ENCODE measurements at regions not wholly inside any gene's neighbourhood (a gene's known extent, or its start where the extent isn't known, plus 50 kb on each side); places are given as distances from the start of the nearest gene placed in this dataset.

DNA sequence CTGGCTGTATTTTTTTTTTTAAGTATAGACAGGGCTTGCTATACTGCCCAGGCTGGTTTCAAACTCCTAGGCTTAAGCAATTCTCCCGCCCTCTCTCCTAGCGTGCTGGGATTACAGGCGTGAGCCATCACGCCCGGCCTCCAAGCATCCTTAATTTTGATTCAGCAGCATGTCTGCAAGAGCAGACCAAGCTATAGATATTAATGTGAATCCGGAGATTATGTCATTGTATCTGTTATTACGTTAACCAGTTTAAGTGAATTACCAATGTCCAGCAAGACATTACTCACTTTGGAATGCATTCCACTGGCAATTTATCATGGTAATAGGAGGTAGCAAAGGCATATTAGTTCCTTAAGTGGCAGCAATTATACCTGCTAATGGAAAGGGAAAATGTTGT is 179.7 kb downstream of the CHRM3 start (continued):
- TF ChIP-seq E2F1 (CRISPR knock-in tag; IDR thresholded peaks at IDR 0.05) (no peak), TEAD1 (CRISPR knock-in tag; IDR thresholded peaks at IDR 0.05) (no peak), NR2C2 (CRISPR knock-in tag; IDR thresholded peaks at IDR 0.05) (no peak), ZNF671 (CRISPR knock-in tag; IDR thresholded peaks at IDR 0.05) (no peak)
- TF ChIP-seq, protein P1, sequence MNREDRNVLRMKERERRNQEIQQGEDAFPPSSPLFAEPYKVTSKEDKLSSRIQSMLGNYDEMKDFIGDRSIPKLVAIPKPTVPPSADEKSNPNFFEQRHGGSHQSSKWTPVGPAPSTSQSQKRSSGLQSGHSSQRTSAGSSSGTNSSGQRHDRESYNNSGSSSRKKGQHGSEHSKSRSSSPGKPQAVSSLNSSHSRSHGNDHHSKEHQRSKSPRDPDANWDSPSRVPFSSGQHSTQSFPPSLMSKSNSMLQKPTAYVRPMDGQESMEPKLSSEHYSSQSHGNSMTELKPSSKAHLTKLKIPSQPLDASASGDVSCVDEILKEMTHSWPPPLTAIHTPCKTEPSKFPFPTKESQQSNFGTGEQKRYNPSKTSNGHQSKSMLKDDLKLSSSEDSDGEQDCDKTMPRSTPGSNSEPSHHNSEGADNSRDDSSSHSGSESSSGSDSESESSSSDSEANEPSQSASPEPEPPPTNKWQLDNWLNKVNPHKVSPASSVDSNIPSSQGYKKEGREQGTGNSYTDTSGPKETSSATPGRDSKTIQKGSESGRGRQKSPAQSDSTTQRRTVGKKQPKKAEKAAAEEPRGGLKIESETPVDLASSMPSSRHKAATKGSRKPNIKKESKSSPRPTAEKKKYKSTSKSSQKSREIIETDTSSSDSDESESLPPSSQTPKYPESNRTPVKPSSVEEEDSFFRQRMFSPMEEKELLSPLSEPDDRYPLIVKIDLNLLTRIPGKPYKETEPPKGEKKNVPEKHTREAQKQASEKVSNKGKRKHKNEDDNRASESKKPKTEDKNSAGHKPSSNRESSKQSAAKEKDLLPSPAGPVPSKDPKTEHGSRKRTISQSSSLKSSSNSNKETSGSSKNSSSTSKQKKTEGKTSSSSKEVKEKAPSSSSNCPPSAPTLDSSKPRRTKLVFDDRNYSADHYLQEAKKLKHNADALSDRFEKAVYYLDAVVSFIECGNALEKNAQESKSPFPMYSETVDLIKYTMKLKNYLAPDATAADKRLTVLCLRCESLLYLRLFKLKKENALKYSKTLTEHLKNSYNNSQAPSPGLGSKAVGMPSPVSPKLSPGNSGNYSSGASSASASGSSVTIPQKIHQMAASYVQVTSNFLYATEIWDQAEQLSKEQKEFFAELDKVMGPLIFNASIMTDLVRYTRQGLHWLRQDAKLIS (CRISPR knock-in tag; IDR thresholded peaks at IDR 0.05; ENCODE audit: borderline replicate concordance) = no peak

DNA sequence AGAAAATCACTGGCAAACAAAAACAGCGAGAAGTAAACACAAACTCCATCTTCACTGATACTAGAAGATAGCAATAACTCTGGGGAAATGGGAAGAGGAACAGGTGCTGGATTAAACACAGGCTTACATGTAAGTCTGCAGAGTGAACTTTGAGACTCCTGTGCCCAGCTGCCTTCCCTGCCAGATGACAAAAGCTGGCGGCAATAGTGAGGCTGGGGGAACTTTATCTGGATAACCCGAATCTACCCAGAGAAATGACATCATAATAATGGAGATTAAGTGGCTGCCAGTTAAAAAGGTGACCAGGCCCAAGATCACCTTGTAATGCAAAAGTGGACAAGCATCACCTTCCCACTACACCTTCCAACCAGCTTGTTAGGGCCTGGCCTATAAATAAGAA is 184.5 kb downstream of the CHRM3 start:
- H3K4me1 Mint-ChIP-seq = peaks cover 10% of the 10 kb centered on the region
- DNase-seq (ENCODE audit: low spot score) (no peak), ATAC-seq (no peak)
- CTCF ChIA-PET = no interaction called here
- no peak for TF ChIP-seq ATF2 (CRISPR knock-in tag; IDR thresholded peaks at IDR 0.05; ENCODE audit: borderline replicate concordance, low read depth)
- TF ChIP-seq USF2 (CRISPR knock-in tag; IDR thresholded peaks at IDR 0.05) = no peak
- TF ChIP-seq ESRRA (CRISPR knock-in tag; IDR thresholded peaks at IDR 0.05; ENCODE audit: borderline replicate concordance) = no peak
- no peak for TF ChIP-seq SMAD3 (CRISPR knock-in tag; IDR thresholded peaks at IDR 0.05; ENCODE audit: borderline replicate concordance)
- TF ChIP-seq E2F1 (CRISPR knock-in tag; IDR thresholded peaks at IDR 0.05) = no peak
- no peak for TF ChIP-seq FOXP1 (CRISPR knock-in tag; IDR thresholded peaks at IDR 0.05; ENCODE audit: borderline replicate concordance)
- TF ChIP-seq, protein P2, sequence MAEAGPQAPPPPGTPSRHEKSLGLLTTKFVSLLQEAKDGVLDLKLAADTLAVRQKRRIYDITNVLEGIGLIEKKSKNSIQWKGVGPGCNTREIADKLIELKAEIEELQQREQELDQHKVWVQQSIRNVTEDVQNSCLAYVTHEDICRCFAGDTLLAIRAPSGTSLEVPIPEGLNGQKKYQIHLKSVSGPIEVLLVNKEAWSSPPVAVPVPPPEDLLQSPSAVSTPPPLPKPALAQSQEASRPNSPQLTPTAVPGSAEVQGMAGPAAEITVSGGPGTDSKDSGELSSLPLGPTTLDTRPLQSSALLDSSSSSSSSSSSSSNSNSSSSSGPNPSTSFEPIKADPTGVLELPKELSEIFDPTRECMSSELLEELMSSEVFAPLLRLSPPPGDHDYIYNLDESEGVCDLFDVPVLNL (CRISPR knock-in tag; IDR thresholded peaks at IDR 0.05; ENCODE audit: borderline replicate concordance, low read depth) = no peak
- TF ChIP-seq IRF2 (CRISPR knock-in tag; IDR thresholded peaks at IDR 0.05; ENCODE audit: borderline replicate concordance, low read depth) = no peak
- no peak for TF ChIP-seq NFATC4 (CRISPR knock-in tag; IDR thresholded peaks at IDR 0.05)
- TF ChIP-seq, protein P3, sequence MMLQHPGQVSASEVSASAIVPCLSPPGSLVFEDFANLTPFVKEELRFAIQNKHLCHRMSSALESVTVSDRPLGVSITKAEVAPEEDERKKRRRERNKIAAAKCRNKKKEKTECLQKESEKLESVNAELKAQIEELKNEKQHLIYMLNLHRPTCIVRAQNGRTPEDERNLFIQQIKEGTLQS (CRISPR knock-in tag; conservative IDR thresholded peaks at IDR 0.05) = no peak
- TF ChIP-seq, protein P4, sequence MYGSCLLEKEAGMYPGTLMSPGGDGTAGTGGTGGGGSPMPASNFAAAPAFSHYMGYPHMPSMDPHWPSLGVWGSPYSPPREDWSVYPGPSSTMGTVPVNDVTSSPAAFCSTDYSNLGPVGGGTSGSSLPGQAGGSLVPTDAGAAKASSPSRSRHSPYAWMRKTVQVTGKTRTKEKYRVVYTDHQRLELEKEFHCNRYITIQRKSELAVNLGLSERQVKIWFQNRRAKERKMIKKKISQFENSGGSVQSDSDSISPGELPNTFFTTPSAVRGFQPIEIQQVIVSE (CRISPR knock-in tag; IDR thresholded peaks at IDR 0.05; ENCODE audit: borderline replicate concordance) = no peak
- TF ChIP-seq, protein P5, sequence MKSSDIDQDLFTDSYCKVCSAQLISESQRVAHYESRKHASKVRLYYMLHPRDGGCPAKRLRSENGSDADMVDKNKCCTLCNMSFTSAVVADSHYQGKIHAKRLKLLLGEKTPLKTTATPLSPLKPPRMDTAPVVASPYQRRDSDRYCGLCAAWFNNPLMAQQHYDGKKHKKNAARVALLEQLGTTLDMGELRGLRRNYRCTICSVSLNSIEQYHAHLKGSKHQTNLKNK (CRISPR knock-in tag; IDR thresholded peaks at IDR 0.05) = no peak
- H3K27me3 Mint-ChIP-seq (ENCODE audit: low read depth) = no peaks in the 10 kb centered on the region
- H3K9me3 Mint-ChIP-seq = peaks cover 9% of the 10 kb centered on the region; the same call in 1 of the 2 replicates
- H3K36me3 Mint-ChIP-seq = no peaks in the 10 kb centered on the region
- POLR2A ChIA-PET = no interaction called here
- H3K27ac Mint-ChIP-seq = no peak overlapping the region
- no peak overlapping the region for H3K4me3 Mint-ChIP-seq

All from WTC11 (cell line).